IMR-90 (cell line): ENCODE measurements at regions not wholly inside any gene's neighbourhood (a gene's known extent, or its start where the extent isn't known, plus 50 kb on each side); places are given as distances from the start of the nearest gene placed in this dataset.

Experiments used
- ATAC-seq: fragments of 200-7000 bp; cut with Tn5 transposase; 2 replicates; pipeline ENCODE4 v1.9.1; 2020; ENCODE audit warnings: low read depth, mild to moderate bottlenecking, moderate library complexity
- BruUV-seq: library from RNA; stranded (reverse); fragments of 400-500 nt; replicated peaks from 2 replicates; lab custom pipeline; 2021; lab: Mats Ljungman, UMichigan
- CTCF ChIA-PET: fragments of 300-600 bp; formaldehyde crosslinking; extraction: SDS; loops from one replicate; lab custom pipeline; 2021; ENCODE audit warnings: antibody characterized with exemption; lab: Yijun Ruan, JAX
- POLR2A ChIA-PET: fragments of 300-600 bp; sonication (Branson Sonifier 250); formaldehyde crosslinking; loops from one replicate; lab custom pipeline; 2022; ENCODE audit warnings: antibody characterized with exemption; ENCODE audit not compliant: unreplicated experiment; lab: Charles Lee
- DNase-seq: peaks from one replicate; pipeline ENCODE4 v3.0.0; 2013
- H2AFZ ChIP-seq: replicated peaks from 2 replicates; pipeline ENCODE3; 2013; ENCODE audit warnings: low read length, mild to moderate bottlenecking; ENCODE audit not compliant: poor library complexity
- H2AK5ac ChIP-seq: 2 replicates; pipeline ENCODE4 v1.6.1; 2013; ENCODE audit warnings: low read depth, low read length, inconsistent platforms
- H2AK9ac ChIP-seq: replicated peaks from 2 replicates; pipeline ENCODE3; 2013; ENCODE audit warnings: mild to moderate bottlenecking, low read depth, low read length, moderate library complexity; ENCODE audit not compliant: poor library complexity
- H2BK120ac ChIP-seq: 2 replicates; pipeline ENCODE4 v1.6.1; 2013; ENCODE audit warnings: low read depth, low read length, inconsistent platforms
- H2BK15ac ChIP-seq: 3 replicates; pipeline ENCODE4 v1.6.1; 2013; ENCODE audit warnings: low read depth, low read length, inconsistent platforms
- H2BK20ac ChIP-seq: 2 replicates; pipeline ENCODE4 v1.6.1; 2013; ENCODE audit warnings: low read depth, mild to moderate bottlenecking, inconsistent platforms, low read length, moderate library complexity
- H2BK5ac ChIP-seq: 2 replicates; pipeline ENCODE4 v1.6.1; 2013; ENCODE audit warnings: mild to moderate bottlenecking, low read depth, low read length, inconsistent platforms; ENCODE audit not compliant: poor library complexity, severe bottlenecking
- H3K14ac ChIP-seq: replicated peaks from 2 replicates; pipeline ENCODE4 v1.6.1; 2013; ENCODE audit warnings: low read depth, low read length, inconsistent platforms
- H3K18ac ChIP-seq: 2 replicates; pipeline ENCODE4 v1.6.1; 2013; ENCODE audit warnings: low read depth, low read length, control low read depth
- H3K23ac ChIP-seq: 2 replicates; pipeline ENCODE4 v1.6.1; 2013; ENCODE audit warnings: low read depth, low read length, inconsistent platforms
- H3K27ac ChIP-seq: 2 replicates; pipeline ENCODE4 v1.5.1; 2013; ENCODE audit warnings: mild to moderate bottlenecking, control low read depth, low read length; ENCODE audit not compliant: insufficient read depth
- H3K27me3 ChIP-seq: 2 replicates; pipeline ENCODE4 v1.6.1; 2013; ENCODE audit warnings: low read length; ENCODE audit not compliant: control insufficient read depth, insufficient read depth
- H3K36me3 ChIP-seq: 2 replicates; pipeline ENCODE4 v1.6.1; 2013; ENCODE audit warnings: low read length, mixed read lengths; ENCODE audit not compliant: control insufficient read depth, insufficient read depth
- H3K4ac ChIP-seq: 2 replicates; pipeline ENCODE4 v1.6.1; 2013; ENCODE audit warnings: low read depth, low read length, inconsistent platforms
- H3K4me1 ChIP-seq: 2 replicates; pipeline ENCODE4 v1.6.1; 2013; ENCODE audit warnings: low read length, mixed read lengths; ENCODE audit not compliant: control insufficient read depth, insufficient read depth
- H3K4me2 ChIP-seq: 2 replicates; pipeline ENCODE4 v1.6.1; 2013; ENCODE audit warnings: low read depth, mild to moderate bottlenecking, control low read depth, low read length, moderate library complexity
- H3K4me3 ChIP-seq: 2 replicates; pipeline ENCODE4 v1.5.1; 2013; ENCODE audit warnings: low read depth, mild to moderate bottlenecking, control low read depth, low read length, moderate library complexity; ENCODE audit not compliant: insufficient read depth
- H3K56ac ChIP-seq: 2 replicates; pipeline ENCODE4 v1.6.1; 2013; ENCODE audit warnings: low read length, inconsistent platforms; ENCODE audit not compliant: insufficient read depth; ENCODE audit errors: extremely low read depth
- H3K79me1 ChIP-seq, 2 experiments: 2 replicates each; pipeline ENCODE4 v1.6.1; 2013; ENCODE audit warnings: low read length in 2 of 2, inconsistent platforms in 1 of 2, low read depth in 1 of 2
- H3K9ac ChIP-seq: 2 replicates; pipeline ENCODE4 v1.6.1; 2013; ENCODE audit warnings: low read depth, low read length, control low read depth
- H3K9me1 ChIP-seq: 2 replicates; pipeline ENCODE4 v1.6.1; 2013; ENCODE audit warnings: low read length, inconsistent platforms; ENCODE audit not compliant: insufficient read depth
- H3K9me3 ChIP-seq: 2 replicates; pipeline ENCODE4 v1.6.1; 2013; ENCODE audit warnings: low read length; ENCODE audit not compliant: control insufficient read depth, insufficient read depth
- H4K20me1 ChIP-seq: 2 replicates; pipeline ENCODE4 v1.6.1; 2013; ENCODE audit warnings: low read length, inconsistent platforms; ENCODE audit not compliant: insufficient read depth
- H4K5ac ChIP-seq: 2 replicates; pipeline ENCODE4 v1.6.1; 2013; ENCODE audit warnings: mild to moderate bottlenecking, low read depth, low read length, control low read depth
- H4K8ac ChIP-seq, 2 experiments: 2 replicates each; pipeline ENCODE4 v1.6.1; 2013; ENCODE audit warnings: low read depth in 2 of 2, low read length in 2 of 2, control low read depth in 1 of 2, inconsistent platforms in 1 of 2
- H4K91ac ChIP-seq: 2 replicates; pipeline ENCODE4 v1.6.1; 2013; ENCODE audit warnings: low read depth, low read length, inconsistent platforms; ENCODE audit not compliant: insufficient read depth
- CHD1 ChIP-seq: IDR thresholded peaks from 2 replicates; pipeline ENCODE4 v1.6.1; 2012; ENCODE audit warnings: low read depth, low read length, improper control_type of control experiment
- MXI1 ChIP-seq: IDR thresholded peaks from 2 replicates; pipeline ENCODE4 v1.6.1; 2012; ENCODE audit warnings: low read depth, mild to moderate bottlenecking, low read length, moderate library complexity, borderline replicate concordance
- RFX5 ChIP-seq: IDR thresholded peaks from 2 replicates; pipeline ENCODE4 v1.8.0; 2012; ENCODE audit warnings: low read depth, mild to moderate bottlenecking, low read length, moderate library complexity
- WGBS, 2 experiments: methylation state at CpG; one replicate each; pipeline versions ENCODE4 v1.1.5 to v1.1.7; 2013; ENCODE audit warnings: missing lambda C conversion rate in 2 of 2; ENCODE audit not compliant: insufficient read length in 1 of 2; ENCODE audit errors: extremely low coverage in 2 of 2; 5-methylcytosine and 5-hydroxymethylcytosine counted together
- dilution Hi-C: fragments of 300-500 bp; cut with HindIII; formaldehyde crosslinking; loops from one replicate; pipeline ENCODE4 v1.14.3; 2018; ENCODE audit warnings: low sequenced_read_pairs; ENCODE audit not compliant: unreplicated experiment
- in situ Hi-C: fragments of 300-500 bp; cut with MboI; formaldehyde crosslinking; loops from 3 replicates; pipeline ENCODE4 v1.14.3; 2019; ENCODE audit warnings: low sequenced_read_pairs, inconsistent platforms, mixed read lengths
- intact Hi-C: fragments of 100-400 bp; cut with micrococcal nuclease; formaldehyde crosslinking; loops from 2 replicates; pipeline ENCODE4 v1.10.0; 2022
- TF ChIP-seq, protein P1 (sequence below): conservative IDR thresholded peaks from 2 replicates; pipeline ENCODE4 v1.5.1; 2012; ENCODE audit warnings: mild to moderate bottlenecking, low read depth, low read length, improper control_type of control experiment

DNA sequence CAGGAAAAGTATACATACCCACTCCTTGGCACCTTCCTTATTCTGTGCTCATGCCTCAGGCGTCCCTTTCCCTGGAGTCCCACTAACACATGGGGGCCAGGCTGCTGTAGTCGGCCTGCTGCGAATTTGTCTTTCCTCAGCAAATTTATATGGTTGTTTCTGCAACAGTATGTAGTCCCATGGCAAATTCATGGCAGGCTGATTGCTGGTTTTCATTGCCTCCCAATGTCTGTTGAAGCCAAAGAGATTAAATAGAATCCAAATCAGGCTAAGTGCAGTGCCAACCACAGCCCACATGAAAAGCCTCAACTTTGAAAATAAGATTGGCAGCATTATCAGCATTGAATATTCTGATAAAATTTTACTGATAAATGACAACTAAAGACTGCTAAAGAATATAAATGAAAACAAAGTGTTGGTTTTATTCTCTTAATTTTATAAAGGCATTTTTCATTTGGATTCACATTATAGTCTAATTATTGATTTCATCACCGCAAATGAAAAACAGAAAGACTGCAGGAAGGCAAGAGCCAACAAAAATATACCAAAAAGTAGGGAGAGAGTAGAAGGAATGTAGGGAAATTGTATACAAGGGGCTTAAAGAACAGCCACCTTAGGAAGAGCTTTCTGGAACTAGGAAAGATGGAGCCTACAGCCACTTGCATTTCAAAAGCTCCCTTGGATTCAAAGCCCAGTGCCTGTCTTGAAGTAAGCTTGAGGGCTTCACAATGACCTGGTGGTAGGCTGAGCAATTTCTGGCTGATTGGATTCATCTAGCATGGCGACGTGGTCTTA lies 283.7 kb upstream of the MMADHC start:
- Histone ChIP-seq H3K27me3 (no peaks in the 10 kb centered on the region), H3K9me1 (no peaks in the 10 kb centered on the region), H3K18ac (no peak overlapping the region), H3K4ac (no peak overlapping the region), H3K23ac (no peak overlapping the region), H3K9ac (no peak overlapping the region), H3K14ac (no peak overlapping the region), H3K4me2 (no peak overlapping the region), H2AFZ (no peak overlapping the region), H3K36me3 (no peaks in the 10 kb centered on the region), H4K91ac (no peak overlapping the region), H3K9me3 (no peaks in the 10 kb centered on the region), H4K5ac (no peak overlapping the region), H2BK5ac (no peak overlapping the region), H3K27ac (no peak overlapping the region), H3K4me1 (no peaks in the 10 kb centered on the region), H2BK15ac (no peak overlapping the region), H2BK20ac (no peak overlapping the region), H3K56ac (no peak overlapping the region), H4K20me1 (no peaks in the 10 kb centered on the region), H3K79me1 (no peaks in the 10 kb centered on the region), H2AK9ac (no peak overlapping the region), H2AK5ac (no peak overlapping the region), H2BK120ac (no peak overlapping the region), H4K8ac (no peak overlapping the region), H3K4me3 (no peak overlapping the region)
- in situ Hi-C loops, result no loop called here
- ATAC-seq (no peak), DNase-seq (no peak)
- WGBS, 2 experiments, result no CpG with 5 or more reads among the region's 6 CpGs
- CTCF ChIA-PET, result no interaction called here
- dilution Hi-C loops, result no loop called here
- intact Hi-C loops, result no loop called here
- no TSS peak for BruUV-seq
- no peak for TF ChIP-seq MXI1
- no peak for TF ChIP-seq CHD1
- no peak for TF ChIP-seq RFX5
- TF ChIP-seq, protein P1, sequence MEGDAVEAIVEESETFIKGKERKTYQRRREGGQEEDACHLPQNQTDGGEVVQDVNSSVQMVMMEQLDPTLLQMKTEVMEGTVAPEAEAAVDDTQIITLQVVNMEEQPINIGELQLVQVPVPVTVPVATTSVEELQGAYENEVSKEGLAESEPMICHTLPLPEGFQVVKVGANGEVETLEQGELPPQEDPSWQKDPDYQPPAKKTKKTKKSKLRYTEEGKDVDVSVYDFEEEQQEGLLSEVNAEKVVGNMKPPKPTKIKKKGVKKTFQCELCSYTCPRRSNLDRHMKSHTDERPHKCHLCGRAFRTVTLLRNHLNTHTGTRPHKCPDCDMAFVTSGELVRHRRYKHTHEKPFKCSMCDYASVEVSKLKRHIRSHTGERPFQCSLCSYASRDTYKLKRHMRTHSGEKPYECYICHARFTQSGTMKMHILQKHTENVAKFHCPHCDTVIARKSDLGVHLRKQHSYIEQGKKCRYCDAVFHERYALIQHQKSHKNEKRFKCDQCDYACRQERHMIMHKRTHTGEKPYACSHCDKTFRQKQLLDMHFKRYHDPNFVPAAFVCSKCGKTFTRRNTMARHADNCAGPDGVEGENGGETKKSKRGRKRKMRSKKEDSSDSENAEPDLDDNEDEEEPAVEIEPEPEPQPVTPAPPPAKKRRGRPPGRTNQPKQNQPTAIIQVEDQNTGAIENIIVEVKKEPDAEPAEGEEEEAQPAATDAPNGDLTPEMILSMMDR, result no peak
- POLR2A ChIA-PET, result no interaction called here
